Stimulated activated naive CD8-positive, alpha-beta T cell treated with anti-CD3 and anti-CD28 coated beads, Interleukin-15, amount 100 ng/mL, for 72 hours (primary cell): ENCODE measurements at regions not wholly inside any gene's neighbourhood (a gene's known extent, or its start where the extent isn't known, plus 50 kb on each side); places are given as distances from the start of the nearest gene placed in this dataset.

Source experiments
- ATAC-seq: fragments of 150-1000 bp; cut with Tn5 transposase; 2 replicates; pipeline ENCODE4 v1.10.0; 2021; ENCODE audit warnings: mild to moderate bottlenecking, moderate library complexity
- DNase-seq, 2 donors: peaks; one replicate each; pipeline ENCODE4 v3.0.0; 2021 to 2022
- H3K27ac Mint-ChIP-seq, 2 donors: one replicate each; pipeline ENCODE4 v1.8.0; 2022; ENCODE audit warnings: mild to moderate bottlenecking in 2 of 2, mixed read lengths in 2 of 2, moderate library complexity in 2 of 2
- H3K27me3 Mint-ChIP-seq: one replicate; pipeline ENCODE4 v1.8.0; 2022; ENCODE audit warnings: mixed read lengths
- H3K4me1 Mint-ChIP-seq: one replicate; pipeline ENCODE4 v1.8.0; 2022; ENCODE audit warnings: mild to moderate bottlenecking, mixed read lengths
- H3K4me3 Mint-ChIP-seq, 2 donors: one replicate each; pipeline ENCODE4 v1.8.0; 2022; ENCODE audit warnings: mild to moderate bottlenecking in 2 of 2, mixed read lengths in 2 of 2, moderate library complexity in 1 of 2
- H3K9me3 Mint-ChIP-seq, 2 donors: one replicate each; pipeline ENCODE4 v1.8.0; 2022; ENCODE audit warnings: mixed read lengths in 2 of 2

GRCh38 chr5:159547466-159548195 lies 217.3 kb upstream of the IL12B start:
- Mint-ChIP-seq H3K9me3 (peaks cover 9 to 22% of the 10 kb centered on the region in 2 donors), H3K4me1 (peaks cover 6% of the 10 kb centered on the region), H3K27me3 (peaks cover 41% of the 10 kb centered on the region), H3K4me3 (no peak overlapping the region), H3K27ac (no peak overlapping the region)
- DNase-seq (no peak), ATAC-seq (no peak)

- no peak for ATAC-seq
- no peak for DNase-seq
- Mint-ChIP-seq H3K4me1 (no peaks in the 10 kb centered on the region), H3K4me3 (no peak overlapping the region), H3K9me3 (peaks cover 9 to 22% of the 10 kb centered on the region in 2 donors), H3K27ac (no peak overlapping the region), H3K27me3 (peaks cover 33% of the 10 kb centered on the region)
Observed at GRCh38 chr5:159548517-159548916, 218.2 kb upstream of the IL12B start.

DNA sequence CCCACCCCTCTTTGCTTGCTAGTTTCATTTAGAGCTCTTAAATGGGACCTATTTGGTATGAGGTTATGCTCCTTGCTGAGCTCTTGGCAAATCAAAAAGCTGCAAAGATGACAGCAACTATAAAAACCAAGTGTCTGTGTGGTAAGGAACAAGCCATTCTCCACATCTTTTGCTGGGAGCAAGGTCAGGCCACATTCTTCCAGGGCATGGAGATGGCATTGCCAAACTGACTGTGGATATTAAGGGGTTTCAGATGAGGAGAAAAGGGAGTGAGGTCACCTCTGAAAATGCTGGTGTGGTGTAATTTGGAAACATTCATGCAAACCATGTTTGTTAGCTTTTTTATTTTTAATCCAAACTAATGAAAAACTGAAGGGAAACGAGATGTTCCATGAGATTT lies 218.8 kb upstream of the IL12B start:
- H3K4me1 Mint-ChIP-seq: no peaks in the 10 kb centered on the region
- H3K27ac Mint-ChIP-seq: no peak overlapping the region
- ATAC-seq (no peak), DNase-seq (no peak)
- peaks cover 9 to 22% of the 10 kb centered on the region in 2 donors for H3K9me3 Mint-ChIP-seq
- H3K4me3 Mint-ChIP-seq: no peak overlapping the region
- H3K27me3 Mint-ChIP-seq: peaks cover 28% of the 10 kb centered on the region

GRCh38 chr5:159550951-159551350 lies 220.7 kb upstream of the IL12B start:
- no peak overlapping the region for H3K27ac Mint-ChIP-seq
- DNase-seq (no peak), ATAC-seq (no peak)
- H3K9me3 Mint-ChIP-seq: peaks cover 9 to 21% of the 10 kb centered on the region in 2 donors
- no peak overlapping the region for H3K4me3 Mint-ChIP-seq
- no peaks in the 10 kb centered on the region for H3K4me1 Mint-ChIP-seq
- peaks cover 17% of the 10 kb centered on the region for H3K27me3 Mint-ChIP-seq

DNA sequence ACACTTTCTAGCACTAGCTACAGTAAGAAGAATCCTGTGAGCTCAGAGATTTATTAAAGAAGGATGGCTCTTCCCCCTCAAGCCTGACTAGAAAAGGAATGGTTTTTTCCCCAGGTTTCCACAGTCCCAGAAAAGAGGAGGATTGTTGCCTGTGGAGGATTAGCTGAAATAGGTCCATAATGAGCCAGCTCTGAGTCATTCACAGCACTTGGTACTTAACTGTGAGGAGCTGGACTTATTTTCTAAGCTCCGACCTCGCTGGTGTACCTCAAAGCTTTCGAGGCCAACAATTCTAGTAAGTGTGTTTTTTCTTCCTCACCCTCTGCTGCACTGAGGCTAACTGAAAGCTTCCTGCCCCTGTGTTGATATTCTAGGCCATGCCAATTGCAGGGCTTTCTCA lies 222.5 kb upstream of the IL12B start:
- Mint-ChIP-seq H3K9me3 (peaks cover 0 to 3% of the 10 kb centered on the region in 2 donors), H3K27me3 (no peaks in the 10 kb centered on the region), H3K4me1 (no peaks in the 10 kb centered on the region), H3K4me3 (no peak overlapping the region), H3K27ac (no peak overlapping the region)
- no peak for DNase-seq
- ATAC-seq: no peak

DNA sequence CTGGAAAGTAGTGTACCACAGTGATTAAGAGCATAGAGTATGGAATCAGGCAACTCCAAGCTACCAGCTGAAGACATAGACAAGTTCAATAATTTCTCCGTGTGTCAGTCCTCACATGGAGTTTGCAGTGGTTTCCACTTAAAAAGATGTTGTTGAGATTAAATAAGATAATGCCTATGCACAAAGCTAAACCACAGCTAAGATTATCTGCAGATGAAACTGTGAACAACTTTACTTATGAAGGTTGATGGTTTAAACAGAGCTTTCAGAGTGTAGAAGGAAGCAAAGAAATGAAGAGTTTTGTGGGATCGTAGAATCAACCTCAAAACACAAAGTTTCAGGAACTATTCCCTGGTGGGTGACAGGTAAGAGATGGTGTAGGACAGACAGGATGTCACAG lies 223.5 kb upstream of the IL12B start:
- Mint-ChIP-seq H3K27me3 (no peaks in the 10 kb centered on the region), H3K4me1 (no peaks in the 10 kb centered on the region), H3K9me3 (no peaks in the 10 kb centered on the region), H3K27ac (no peak overlapping the region), H3K4me3 (no peak overlapping the region)
- DNase-seq: no peak
- no peak for ATAC-seq

- Mint-ChIP-seq H3K27ac (no peak overlapping the region), H3K9me3 (no peaks in the 10 kb centered on the region), H3K27me3 (peaks cover 5% of the 10 kb centered on the region), H3K4me3 (no peak overlapping the region), H3K4me1 (no peaks in the 10 kb centered on the region)
- DNase-seq: no peak
- no peak for ATAC-seq
Observed at GRCh38 chr5:159555084-159555483, 224.8 kb upstream of the IL12B start.

GRCh38 chr5:159559337-159559736 lies 229.1 kb upstream of the IL12B start:
- no peak overlapping the region for H3K27ac Mint-ChIP-seq
- no peaks in the 10 kb centered on the region for H3K9me3 Mint-ChIP-seq
- ATAC-seq: no peak
- peaks cover 28% of the 10 kb centered on the region for H3K27me3 Mint-ChIP-seq
- no peaks in the 10 kb centered on the region for H3K4me1 Mint-ChIP-seq
- H3K4me3 Mint-ChIP-seq: no peak overlapping the region
- no peak for DNase-seq

DNA sequence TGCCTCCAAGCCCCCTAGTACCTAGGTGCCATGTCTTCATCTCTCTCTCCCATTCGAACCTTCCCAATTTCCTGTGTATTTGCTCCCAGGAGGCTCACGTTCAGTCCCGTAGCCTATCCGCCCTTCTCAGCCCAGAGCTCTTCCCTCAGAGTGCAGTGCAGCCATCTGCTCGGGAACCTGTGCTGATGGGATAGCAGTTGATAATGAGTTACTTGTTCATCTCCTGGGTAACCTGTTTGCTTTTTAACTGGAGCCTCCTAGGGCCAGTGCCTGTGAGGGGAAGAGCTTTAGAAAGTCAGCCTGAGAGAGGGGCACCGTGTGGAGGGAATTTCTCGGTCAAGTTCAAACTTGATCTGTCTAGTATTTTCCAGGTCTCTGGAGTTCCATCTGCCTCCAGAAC lies 229.8 kb upstream of the IL12B start:
- Mint-ChIP-seq H3K4me3 (no peak overlapping the region), H3K4me1 (no peaks in the 10 kb centered on the region), H3K27me3 (peaks cover 28% of the 10 kb centered on the region), H3K9me3 (no peaks in the 10 kb centered on the region), H3K27ac (no peak overlapping the region)
- ATAC-seq (no peak), DNase-seq (no peak)

GRCh38 chr5:159564031-159564430 lies 233.7 kb upstream of the IL12B start:
- Mint-ChIP-seq H3K27ac (no peak overlapping the region), H3K9me3 (no peaks in the 10 kb centered on the region), H3K4me3 (no peak overlapping the region), H3K4me1 (no peaks in the 10 kb centered on the region), H3K27me3 (peaks cover 36% of the 10 kb centered on the region)
- ATAC-seq: no peak
- DNase-seq: no peak

GRCh38 chr5:159566832-159567231 lies 236.5 kb upstream of the IL12B start:
- no peak overlapping the region for H3K4me3 Mint-ChIP-seq
- peaks cover 16% of the 10 kb centered on the region for H3K27me3 Mint-ChIP-seq
- H3K9me3 Mint-ChIP-seq: no peaks in the 10 kb centered on the region
- no peaks in the 10 kb centered on the region for H3K4me1 Mint-ChIP-seq
- no peak for DNase-seq
- no peak for ATAC-seq
- no peak overlapping the region for H3K27ac Mint-ChIP-seq

DNA sequence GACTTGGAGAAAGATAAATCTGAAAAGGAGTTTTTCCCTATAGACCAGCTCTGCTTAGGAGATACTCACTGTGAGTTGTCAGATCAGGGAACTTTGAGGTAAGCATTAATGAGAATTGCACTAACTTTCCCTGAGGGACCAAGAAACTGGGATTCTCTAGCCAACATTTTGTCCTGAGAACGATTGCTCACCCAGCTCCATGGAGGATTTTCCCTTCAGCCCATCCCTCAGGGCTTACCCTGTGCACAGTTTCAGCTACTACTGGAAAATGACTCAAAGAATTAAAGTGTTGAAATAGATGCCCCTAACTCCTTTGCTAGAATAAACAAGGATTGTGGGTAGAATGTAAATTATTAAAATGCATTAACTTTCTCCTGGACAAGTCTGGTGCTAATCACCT lies 237.2 kb upstream of the IL12B start:
- Mint-ChIP-seq H3K4me1 (no peaks in the 10 kb centered on the region), H3K4me3 (no peak overlapping the region), H3K9me3 (no peaks in the 10 kb centered on the region), H3K27me3 (peaks cover 10% of the 10 kb centered on the region), H3K27ac (no peak overlapping the region)
- DNase-seq (no peak), ATAC-seq (no peak)

GRCh38 chr5:159571501-159572244 lies 241.4 kb upstream of the IL12B start:
- Mint-ChIP-seq H3K4me1 (no peaks in the 10 kb centered on the region), H3K9me3 (no peaks in the 10 kb centered on the region), H3K4me3 (no peak overlapping the region), H3K27ac (no peak overlapping the region), H3K27me3 (peaks cover 14% of the 10 kb centered on the region)
- no peak for DNase-seq
- ATAC-seq: no peak

- no peak overlapping the region for H3K27ac Mint-ChIP-seq
- ATAC-seq: no peak
Observed at GRCh38 chr5:159576902-159577301, 246.6 kb upstream of the IL12B start.

GRCh38 chr5:159581502-159582249 lies 251.4 kb upstream of the IL12B start:
- Mint-ChIP-seq H3K4me3 (no peak overlapping the region), H3K4me1 (no peaks in the 10 kb centered on the region), H3K27me3 (peaks cover 12% of the 10 kb centered on the region), H3K9me3 (peaks cover 0 to 8% of the 10 kb centered on the region in 2 donors), H3K27ac (no peak overlapping the region)
- DNase-seq: no peak
- ATAC-seq: no peak

More at GRCh38 chr5:159576902-159577301, 246.6 kb upstream of the IL12B start:
- Mint-ChIP-seq H3K27me3 (peaks cover 17% of the 10 kb centered on the region), H3K9me3 (no peaks in the 10 kb centered on the region), H3K4me3 (no peak overlapping the region), H3K4me1 (no peaks in the 10 kb centered on the region)
- DNase-seq: no peak
